Esophagus squamous epithelium (tissue), 5 donors: ENCODE measurements at regions not wholly inside any gene's neighbourhood (a gene's known extent, or its start where the extent isn't known, plus 50 kb on each side); places are given as distances from the start of the nearest gene placed in this dataset.

Experiments
- DNase-seq: peaks from one replicate; lab custom pipeline; 2025; lab: John Stamatoyannopoulos, UW
- H3K27ac ChIP-seq, 4 donors: fragments of 200-600 bp; sonication (generic); one replicate each; pipeline ENCODE4 v1.5.1; 2016 to 2019; ENCODE audit warnings: mild to moderate bottlenecking in 1 of 4
- H3K27me3 ChIP-seq, 4 donors: fragments of 200-600 bp; sonication (generic); 1 replicate in 3 of 4; 2 replicates in 1 of 4; pipeline versions ENCODE4 v1.5.1 to v1.6.0; 2017 to 2021; ENCODE audit warnings: antibody characterized with exemption in 1 of 4
- H3K36me3 ChIP-seq, 3 donors: fragments of 200-600 bp; sonication (generic); one replicate each; pipeline ENCODE4 v1.5.1; 2016 to 2019
- H3K4me1 ChIP-seq, 3 donors: fragments of 200-600 bp; sonication (generic); one replicate each; pipeline ENCODE4 v1.5.1; 2017 to 2019
- H3K4me3 ChIP-seq, 4 donors: fragments of 200-600 bp; sonication (generic); 1 replicate in 3 of 4; 2 replicates in 1 of 4; pipeline ENCODE4 v1.5.1; 2016 to 2019; ENCODE audit warnings: mild to moderate bottlenecking in 2 of 4, moderate library complexity in 1 of 4
- H3K9me3 ChIP-seq, 3 donors: fragments of 200-600 bp; sonication (generic); one replicate each; pipeline ENCODE4 v1.5.1; 2016 to 2019
- CTCF ChIP-seq, 6 experiments: fragments of 450-650 bp in 4 of 6; fragments of 200-600 bp in 2 of 6; sonication (generic) in 2 of 6; IDR thresholded peaks; one replicate each; pipeline ENCODE4 v1.5.1; 2016 to 2019; ENCODE audit warnings: antibody characterized with exemption in 6 of 6, mild to moderate bottlenecking in 4 of 6, moderate library complexity in 4 of 6
- POLR2A ChIP-seq, 4 donors: fragments of 450-650 bp; IDR thresholded peaks; one replicate each; pipeline ENCODE4 v1.6.1; 2017; ENCODE audit warnings: antibody characterized with exemption in 4 of 4, mild to moderate bottlenecking in 4 of 4, moderate library complexity in 3 of 4
- WGBS, 2 donors: methylation state at CpG; one replicate each; pipeline ENCODE4 v1.1.5; 2018; 5-methylcytosine and 5-hydroxymethylcytosine counted together
- intact Hi-C: fragments of 100-400 bp; cut with DNase I; formaldehyde crosslinking; loops from one replicate; pipeline ENCODE4 v1.15.0; 2022
- donor health status: DM: yes; HTN: yes; CAD: no.

- peak overlapping the region in 2 of 4 donors; percentile 55 to 85 for H3K27ac ChIP-seq
- WGBS, 2 donors: 22 to 39% methylated on average over 4 of the region's 4 CpGs
- H3K36me3 ChIP-seq: peaks cover 0 to 26% (median 0%) of the 10 kb centered on the region in 3 donors
- peak overlapping the region in 1 of 4 donors; percentile 26 for H3K4me3 ChIP-seq
- peaks cover 5 to 57% (median 29%) of the 10 kb centered on the region in 3 donors for H3K4me1 ChIP-seq
- no peak for DNase-seq
- TF ChIP-seq CTCF (IDR thresholded peaks at IDR 0.05) (no peak), POLR2A (IDR thresholded peaks at IDR 0.05) (no peak)
- intact Hi-C loops: no loop called here
- no peaks in the 10 kb centered on the region for H3K27me3 ChIP-seq
- no peaks in the 10 kb centered on the region for H3K9me3 ChIP-seq
These were observed 96.3 kb downstream of the ZNF608 start for GRCh38 chr5:124650147-124650561.

DNA sequence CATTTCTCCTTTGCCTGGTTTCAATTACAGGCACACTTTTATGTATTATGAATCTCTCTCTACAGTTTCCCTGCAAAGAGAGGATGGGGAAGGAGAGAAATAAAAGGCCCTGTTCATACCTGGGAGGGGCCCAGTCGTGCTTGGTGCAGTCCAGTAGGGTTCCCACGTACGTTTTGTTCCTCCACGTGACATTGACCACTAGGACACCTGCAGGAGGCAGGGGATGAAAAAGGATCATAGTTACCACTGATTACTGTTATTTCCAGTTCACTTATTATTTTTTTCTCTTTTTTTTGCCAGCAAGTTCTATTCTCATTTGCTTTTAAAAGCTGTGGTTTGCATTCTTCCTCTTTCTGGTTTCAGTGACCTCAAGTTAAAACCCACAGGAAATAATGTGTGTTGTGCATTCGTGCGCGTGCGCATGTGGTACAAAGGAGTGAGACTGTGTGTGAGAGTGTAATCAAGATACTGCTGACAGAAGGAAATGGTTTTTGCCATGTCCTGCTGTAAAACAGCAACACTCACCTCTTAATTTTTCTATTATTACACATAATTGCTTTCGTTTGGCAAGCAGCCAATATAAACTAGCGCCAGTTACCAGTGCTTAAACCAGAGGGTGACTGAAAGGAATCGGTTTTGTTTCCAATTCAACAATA, 96.8 kb downstream of the ZNF608 start:
- intact Hi-C loops: no loop called here
- Histone ChIP-seq H3K27me3 (no peaks in the 10 kb centered on the region), H3K36me3 (peaks cover 0 to 26% (median 0%) of the 10 kb centered on the region in 3 donors), H3K27ac (peak overlapping the region in 3 of 4 donors; percentile 18 to 85 (median 55)), H3K9me3 (no peaks in the 10 kb centered on the region), H3K4me1 (peaks cover 5 to 51% (median 27%) of the 10 kb centered on the region in 3 donors), H3K4me3 (peak overlapping the region in 1 of 4 donors; percentile 26)
- DNase-seq: peak; percentile 41
- WGBS, 2 donors: 28 to 31% methylated on average over 11 of the region's 11 CpGs
- TF ChIP-seq CTCF (IDR thresholded peaks at IDR 0.05) (no peak), POLR2A (IDR thresholded peaks at IDR 0.05) (no peak)

DNA sequence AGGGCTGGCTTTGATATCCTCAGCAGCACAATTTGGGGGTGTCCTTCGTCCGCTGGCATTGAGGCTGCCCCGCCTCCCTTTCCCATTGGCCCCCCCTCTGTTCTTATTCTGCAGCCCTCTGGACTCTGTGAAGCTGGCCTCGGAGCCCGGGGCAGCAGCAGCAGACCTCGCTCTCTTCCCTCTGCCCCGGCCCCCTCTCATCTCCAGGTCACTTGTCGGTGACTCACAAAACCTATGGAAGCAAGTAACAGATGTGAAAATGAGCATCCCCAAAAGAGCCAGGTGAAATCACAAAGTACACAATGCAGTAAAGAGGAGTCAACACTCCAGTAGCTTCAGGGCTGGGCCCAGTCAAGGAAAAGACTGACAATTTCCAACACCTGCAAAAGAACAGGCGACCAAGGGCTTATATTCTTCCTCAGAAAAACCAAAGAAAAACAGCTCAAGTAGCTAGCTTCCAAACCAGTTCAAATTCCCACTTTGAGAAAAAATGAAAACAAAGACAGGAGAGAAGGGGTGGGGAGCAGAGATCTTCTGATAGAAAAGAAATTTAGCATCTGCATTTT, 97.5 kb downstream of the ZNF608 start:
- H3K27me3 ChIP-seq: no peaks in the 10 kb centered on the region
- WGBS, 2 donors: 81 to 90% methylated on average over 3 to 9 of the region's 9 CpGs
- H3K4me3 ChIP-seq: no peak overlapping the region
- intact Hi-C loops: no loop called here
- TF ChIP-seq POLR2A (IDR thresholded peaks at IDR 0.05): no peak
- no peak for TF ChIP-seq CTCF (IDR thresholded peaks at IDR 0.05)
- no peaks in the 10 kb centered on the region for H3K9me3 ChIP-seq
- DNase-seq: no peak
- H3K4me1 ChIP-seq: peaks cover 5 to 47% (median 27%) of the 10 kb centered on the region in 3 donors
- peaks cover 0 to 27% (median 0%) of the 10 kb centered on the region in 3 donors for H3K36me3 ChIP-seq
- peak overlapping the region in 3 of 4 donors; percentile 18 to 85 (median 55) for H3K27ac ChIP-seq

- intact Hi-C loops: no loop called here
- peaks cover 5 to 39% (median 26%) of the 10 kb centered on the region in 3 donors for H3K4me1 ChIP-seq
- no peak overlapping the region for H3K27ac ChIP-seq
- H3K27me3 ChIP-seq: no peaks in the 10 kb centered on the region
- H3K9me3 ChIP-seq: no peaks in the 10 kb centered on the region
- DNase-seq: no peak
- H3K4me3 ChIP-seq: no peak overlapping the region
- H3K36me3 ChIP-seq: peaks cover 0 to 43% (median 0%) of the 10 kb centered on the region in 3 donors
- no peak for TF ChIP-seq POLR2A (IDR thresholded peaks at IDR 0.05)
- TF ChIP-seq CTCF (IDR thresholded peaks at IDR 0.05): no peak
- WGBS, 2 donors: 89 to 93% methylated on average over 4 to 8 of the region's 8 CpGs
These were observed 99.1 kb downstream of the ZNF608 start for GRCh38 chr5:124647352-124647751.

DNA sequence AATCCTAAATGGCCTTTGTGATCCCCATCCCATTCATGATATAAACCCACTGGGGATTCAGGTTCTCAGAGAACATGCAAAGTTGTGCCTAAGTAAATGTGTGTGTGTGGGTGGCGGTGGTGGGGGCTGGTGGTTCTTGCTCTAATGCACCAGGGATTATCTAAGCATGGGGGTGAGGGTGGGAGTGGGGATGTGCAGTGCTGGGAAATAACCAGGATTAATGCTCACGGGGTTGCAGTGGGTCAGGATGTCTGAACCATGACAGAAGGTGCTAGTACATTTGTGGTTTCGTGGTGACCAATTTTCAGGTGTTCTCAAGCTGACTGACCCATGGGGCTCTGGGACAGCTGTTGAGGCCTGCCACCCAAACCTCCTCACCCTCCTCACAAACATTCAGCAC, 101.0 kb downstream of the ZNF608 start:
- no peak overlapping the region for H3K4me3 ChIP-seq
- intact Hi-C loops: no loop called here
- 89 to 95% methylated on average over 3 of the region's 3 CpGs for WGBS, 2 donors
- DNase-seq: no peak
- no peaks in the 10 kb centered on the region for H3K9me3 ChIP-seq
- peaks cover 0 to 19% (median 14%) of the 10 kb centered on the region in 3 donors for H3K4me1 ChIP-seq
- peaks cover 0 to 56% (median 0%) of the 10 kb centered on the region in 3 donors for H3K36me3 ChIP-seq
- H3K27me3 ChIP-seq: no peaks in the 10 kb centered on the region
- no peak overlapping the region for H3K27ac ChIP-seq
- TF ChIP-seq CTCF (IDR thresholded peaks at IDR 0.05) (no peak), POLR2A (IDR thresholded peaks at IDR 0.05) (no peak)
